ENCODE measurements at regions not wholly inside any gene's neighbourhood (a gene's known extent, or its start where the extent isn't known, plus 50 kb on each side); places are given as distances from the start of the nearest gene placed in this dataset.

GRCh38 chr5:12704955-12705354 lies 800.7 kb upstream of the CTNND2 start:
- TF ChIP-seq POLR2A (IDR thresholded peaks at IDR 0.05; ENCODE audit: extremely low read depth, insufficient read length) = no peak
- peak; percentile 31 for TF ChIP-seq CTCF (IDR thresholded peaks at IDR 0.05; ENCODE audit: low read depth, low read length)
- no peak for TF ChIP-seq MAX (IDR thresholded peaks at IDR 0.05; ENCODE audit: low read depth, low read length)
- TF ChIP-seq MYC (IDR thresholded peaks at IDR 0.05; ENCODE audit: low read depth, low read length) = no peak
